Gastrocnemius medialis (tissue), 4 donors: ENCODE measurements at regions not wholly inside any gene's neighbourhood (a gene's known extent, or its start where the extent isn't known, plus 50 kb on each side); places are given as distances from the start of the nearest gene placed in this dataset.

Source experiments
- POLR2A ChIP-seq, 2 donors: fragments of 450-650 bp; IDR thresholded peaks; one replicate each; pipeline ENCODE4 v1.6.1; 2017; ENCODE audit warnings: antibody characterized with exemption in 2 of 2, mild to moderate bottlenecking in 2 of 2, moderate library complexity in 2 of 2
- TF ChIP-seq, protein P1 (sequence below), 5 experiments: fragments of 450-650 bp in 3 of 5; fragments of 200-600 bp in 2 of 5; sonication (generic) in 2 of 5; IDR thresholded peaks in 4 of 5; conservative IDR thresholded peaks in 1 of 5; 1 replicate in 4 of 5; 2 replicates in 1 of 5; pipeline ENCODE4 v1.5.1; 2016 to 2019; ENCODE audit warnings: antibody characterized with exemption in 5 of 5, mild to moderate bottlenecking in 3 of 5, moderate library complexity in 3 of 5

DNA sequence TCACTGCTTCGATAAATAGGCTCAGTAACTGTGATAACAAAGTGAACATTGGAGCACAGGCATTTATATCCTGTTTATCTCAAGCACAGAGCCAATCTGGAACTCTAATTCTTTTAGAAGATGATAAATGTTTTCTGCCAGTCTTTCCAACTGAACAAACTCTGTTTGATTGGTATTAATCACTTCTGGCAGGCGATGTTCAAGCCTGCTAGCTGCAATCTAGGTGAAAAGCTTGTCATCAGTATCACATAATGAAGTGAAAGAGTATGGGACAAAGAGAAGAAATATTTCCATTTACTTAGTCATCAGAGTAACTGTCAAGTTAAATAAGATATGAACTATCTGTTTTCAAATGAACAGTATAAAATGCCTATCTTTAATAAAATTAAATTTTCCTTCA is 577.3 kb downstream of the VGLL3 start:
- TF ChIP-seq, protein P1, sequence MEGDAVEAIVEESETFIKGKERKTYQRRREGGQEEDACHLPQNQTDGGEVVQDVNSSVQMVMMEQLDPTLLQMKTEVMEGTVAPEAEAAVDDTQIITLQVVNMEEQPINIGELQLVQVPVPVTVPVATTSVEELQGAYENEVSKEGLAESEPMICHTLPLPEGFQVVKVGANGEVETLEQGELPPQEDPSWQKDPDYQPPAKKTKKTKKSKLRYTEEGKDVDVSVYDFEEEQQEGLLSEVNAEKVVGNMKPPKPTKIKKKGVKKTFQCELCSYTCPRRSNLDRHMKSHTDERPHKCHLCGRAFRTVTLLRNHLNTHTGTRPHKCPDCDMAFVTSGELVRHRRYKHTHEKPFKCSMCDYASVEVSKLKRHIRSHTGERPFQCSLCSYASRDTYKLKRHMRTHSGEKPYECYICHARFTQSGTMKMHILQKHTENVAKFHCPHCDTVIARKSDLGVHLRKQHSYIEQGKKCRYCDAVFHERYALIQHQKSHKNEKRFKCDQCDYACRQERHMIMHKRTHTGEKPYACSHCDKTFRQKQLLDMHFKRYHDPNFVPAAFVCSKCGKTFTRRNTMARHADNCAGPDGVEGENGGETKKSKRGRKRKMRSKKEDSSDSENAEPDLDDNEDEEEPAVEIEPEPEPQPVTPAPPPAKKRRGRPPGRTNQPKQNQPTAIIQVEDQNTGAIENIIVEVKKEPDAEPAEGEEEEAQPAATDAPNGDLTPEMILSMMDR (IDR thresholded peaks at IDR 0.05 in 4 of 5, conservative IDR thresholded peaks at IDR 0.05 in 1 of 5), result no peak
- TF ChIP-seq POLR2A (IDR thresholded peaks at IDR 0.05), result no peak
